ENCODE measurements at regions not wholly inside any gene's neighbourhood (a gene's known extent, or its start where the extent isn't known, plus 50 kb on each side); places are given as distances from the start of the nearest gene placed in this dataset.

DNA sequence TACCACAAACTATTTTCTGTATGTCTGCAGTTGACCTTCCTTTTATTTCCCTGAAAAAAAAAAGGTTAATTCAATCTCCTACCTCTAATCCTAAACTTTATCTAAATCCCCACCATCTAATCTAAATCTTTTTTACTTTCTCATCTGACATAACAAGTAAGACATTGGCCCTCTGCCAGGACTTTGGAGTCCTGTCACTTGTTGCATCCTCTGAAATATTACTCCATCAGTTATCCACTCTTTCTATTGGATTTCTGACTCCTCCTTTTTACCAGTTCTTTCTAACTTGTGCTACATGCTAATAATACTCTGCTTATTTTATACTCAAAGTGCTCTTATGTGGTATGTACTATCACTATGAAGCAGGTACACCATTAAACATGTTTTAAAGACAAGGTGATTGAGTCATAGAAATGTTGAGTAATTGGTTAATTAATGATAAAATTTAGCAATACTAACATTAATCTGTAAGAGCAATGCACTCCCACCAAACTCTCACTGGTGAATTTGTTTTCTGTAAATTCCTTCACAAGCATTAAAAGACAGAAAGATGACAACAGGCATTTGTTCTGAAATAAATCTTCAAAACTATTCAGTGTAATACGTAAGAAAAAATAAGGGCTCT is 914.2 kb upstream of the RAG2 start:
- Mint-ChIP-seq H3K4me3 (no peak overlapping the region), H3K4me1 (no peaks in the 10 kb centered on the region), H3K27me3 (ENCODE audit: low read depth, poor library complexity) (no peaks in the 10 kb centered on the region), H3K9me3 (peaks cover 19% of the 10 kb centered on the region), H3K36me3 (ENCODE audit: low read depth) (no peaks in the 10 kb centered on the region), H3K27ac (no peak overlapping the region)
- DNase-seq = no peak
- TF ChIP-seq CTCF (IDR thresholded peaks at IDR 0.05) = no peak

GRCh38 chr11:37511425-37511933 is 913.4 kb upstream of the RAG2 start:
- Mint-ChIP-seq H3K4me1 (no peaks in the 10 kb centered on the region), H3K36me3 (ENCODE audit: low read depth) (no peaks in the 10 kb centered on the region), H3K27ac (no peak overlapping the region), H3K27me3 (ENCODE audit: low read depth, poor library complexity) (no peaks in the 10 kb centered on the region), H3K4me3 (no peak overlapping the region), H3K9me3 (peaks cover 13% of the 10 kb centered on the region)
- TF ChIP-seq CTCF (IDR thresholded peaks at IDR 0.05) = no peak
- no peak for DNase-seq

GRCh38 chr11:37509506-37509905 is 911.5 kb upstream of the RAG2 start:
- no peak overlapping the region for H3K27ac Mint-ChIP-seq
- H3K4me1 Mint-ChIP-seq = no peaks in the 10 kb centered on the region
- no peak for DNase-seq

DNA sequence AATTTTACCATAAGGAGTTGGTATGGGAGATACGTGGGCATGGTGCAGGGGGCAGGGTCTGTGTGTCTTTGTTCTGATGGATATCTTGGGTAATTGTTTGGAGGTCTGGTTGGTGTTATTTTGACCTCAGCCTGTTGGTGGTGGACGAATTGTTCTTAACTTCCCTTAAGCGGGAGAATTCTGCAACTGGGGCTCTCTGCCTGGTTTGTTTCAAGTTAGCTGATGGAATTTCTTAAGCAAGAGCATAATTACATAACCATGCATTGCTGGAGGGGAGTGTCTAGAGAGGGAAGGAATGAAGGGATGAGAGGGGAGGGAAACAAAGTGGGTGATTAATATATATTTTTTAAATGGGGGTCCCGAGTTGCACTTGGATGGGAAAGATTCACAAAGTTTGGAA is 908.5 kb upstream of the RAG2 start:
- H3K27ac Mint-ChIP-seq = no peak overlapping the region
- H3K36me3 Mint-ChIP-seq (ENCODE audit: low read depth) = no peaks in the 10 kb centered on the region
- peaks cover 3% of the 10 kb centered on the region for H3K27me3 Mint-ChIP-seq (ENCODE audit: low read depth, poor library complexity)
- H3K4me3 Mint-ChIP-seq = no peak overlapping the region
- no peak for DNase-seq
- no peaks in the 10 kb centered on the region for H3K4me1 Mint-ChIP-seq
- H3K9me3 Mint-ChIP-seq = no peaks in the 10 kb centered on the region
- no peak for TF ChIP-seq CTCF (IDR thresholded peaks at IDR 0.05)

More at GRCh38 chr11:37509506-37509905, 911.5 kb upstream of the RAG2 start:
- TF ChIP-seq CTCF (IDR thresholded peaks at IDR 0.05) = no peak
- Mint-ChIP-seq H3K27me3 (ENCODE audit: low read depth, poor library complexity) (no peaks in the 10 kb centered on the region), H3K36me3 (ENCODE audit: low read depth) (no peaks in the 10 kb centered on the region), H3K9me3 (no peaks in the 10 kb centered on the region), H3K4me3 (no peak overlapping the region)

- no peaks in the 10 kb centered on the region for H3K4me1 Mint-ChIP-seq
- no peak overlapping the region for H3K27ac Mint-ChIP-seq
- H3K27me3 Mint-ChIP-seq (ENCODE audit: low read depth, poor library complexity) = peaks cover 3% of the 10 kb centered on the region
- H3K9me3 Mint-ChIP-seq = no peaks in the 10 kb centered on the region
- H3K4me3 Mint-ChIP-seq = no peak overlapping the region
- DNase-seq = no peak
- H3K36me3 Mint-ChIP-seq (ENCODE audit: low read depth) = no peaks in the 10 kb centered on the region
- TF ChIP-seq CTCF (IDR thresholded peaks at IDR 0.05) = no peak
These were observed 907.4 kb upstream of the RAG2 start for GRCh38 chr11:37505406-37505805.

DNA sequence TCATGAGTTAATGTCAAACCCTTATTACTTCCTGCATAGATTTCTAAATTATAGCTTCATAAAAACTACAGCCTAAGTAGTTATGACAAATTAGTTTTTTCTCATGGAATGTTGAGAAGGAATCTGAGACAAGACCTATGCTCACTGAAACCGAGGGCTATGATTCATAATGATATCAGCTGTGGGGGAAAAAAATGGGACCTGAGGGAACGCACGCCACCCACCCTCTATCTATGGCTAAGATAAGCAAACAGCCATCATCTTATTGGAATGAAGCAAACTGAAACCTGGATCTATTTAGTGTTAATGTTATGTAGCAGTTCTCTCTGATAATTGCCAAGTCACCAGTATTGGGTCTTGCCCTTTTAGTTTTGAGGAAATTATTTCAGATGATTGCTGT is 906.9 kb upstream of the RAG2 start:
- Mint-ChIP-seq H3K27me3 (ENCODE audit: low read depth, poor library complexity) (peaks cover 3% of the 10 kb centered on the region), H3K9me3 (no peaks in the 10 kb centered on the region), H3K36me3 (ENCODE audit: low read depth) (no peaks in the 10 kb centered on the region), H3K4me1 (no peaks in the 10 kb centered on the region), H3K27ac (no peak overlapping the region), H3K4me3 (no peak overlapping the region)
- DNase-seq = no peak
- TF ChIP-seq CTCF (IDR thresholded peaks at IDR 0.05) = no peak
